Middle frontal gyrus (tissue), 1 donor: ENCODE measurements at regions not wholly inside any gene's neighbourhood (a gene's known extent, or its start where the extent isn't known, plus 50 kb on each side); places are given as distances from the start of the nearest gene placed in this dataset.
"Not testable (repeated sequence)": the region's sequence is repeated elsewhere in the genome, so short reads cannot be mapped to it uniquely, and the experiment has no call there.

Experiments used
- DNase-seq: peaks from one replicate; pipeline ENCODE4 v3.0.0-alpha.2; 2015; ENCODE audit warnings: low spot score; ENCODE audit errors: extremely low spot score

DNA sequence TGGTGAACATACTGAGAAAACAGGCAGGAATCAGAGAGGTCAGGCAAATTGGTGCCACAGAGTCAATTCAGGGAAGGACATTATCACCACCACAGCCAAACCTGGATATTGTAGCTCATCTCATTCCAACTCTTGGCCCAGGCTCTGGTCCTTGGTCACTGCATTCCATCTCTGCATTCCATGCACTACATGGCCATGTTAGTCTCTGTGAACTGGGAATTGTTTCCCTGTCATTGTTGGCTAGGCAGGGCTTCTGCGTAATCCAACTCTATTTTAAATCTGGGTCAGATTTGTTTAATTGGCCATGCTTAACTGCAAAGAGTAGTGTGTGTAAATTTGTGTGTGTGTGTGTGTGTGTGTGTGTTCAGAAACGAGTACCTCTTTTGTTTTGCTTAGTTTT lies 837.6 kb upstream of the ADAMTS5 start:
- DNase-seq: no peak

DNA sequence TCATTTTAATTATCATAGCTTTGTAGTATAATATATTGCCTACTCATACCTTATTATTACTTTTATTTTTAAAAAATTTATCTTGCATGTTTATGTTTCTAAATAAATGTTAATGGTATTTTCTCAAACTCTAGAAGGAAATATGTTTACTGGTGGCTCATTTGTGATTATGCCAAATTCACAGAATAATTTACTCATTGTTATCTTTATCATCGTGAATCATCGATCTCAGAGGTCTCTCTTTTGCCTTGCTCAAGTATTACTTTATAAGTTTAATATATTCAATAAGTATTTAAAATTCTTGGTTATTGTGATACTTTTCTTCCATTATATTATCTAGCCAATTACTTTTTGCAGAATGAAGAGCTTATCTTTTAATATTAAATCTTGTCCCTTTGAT lies 836.7 kb upstream of the ADAMTS5 start:
- no peak for DNase-seq

DNA sequence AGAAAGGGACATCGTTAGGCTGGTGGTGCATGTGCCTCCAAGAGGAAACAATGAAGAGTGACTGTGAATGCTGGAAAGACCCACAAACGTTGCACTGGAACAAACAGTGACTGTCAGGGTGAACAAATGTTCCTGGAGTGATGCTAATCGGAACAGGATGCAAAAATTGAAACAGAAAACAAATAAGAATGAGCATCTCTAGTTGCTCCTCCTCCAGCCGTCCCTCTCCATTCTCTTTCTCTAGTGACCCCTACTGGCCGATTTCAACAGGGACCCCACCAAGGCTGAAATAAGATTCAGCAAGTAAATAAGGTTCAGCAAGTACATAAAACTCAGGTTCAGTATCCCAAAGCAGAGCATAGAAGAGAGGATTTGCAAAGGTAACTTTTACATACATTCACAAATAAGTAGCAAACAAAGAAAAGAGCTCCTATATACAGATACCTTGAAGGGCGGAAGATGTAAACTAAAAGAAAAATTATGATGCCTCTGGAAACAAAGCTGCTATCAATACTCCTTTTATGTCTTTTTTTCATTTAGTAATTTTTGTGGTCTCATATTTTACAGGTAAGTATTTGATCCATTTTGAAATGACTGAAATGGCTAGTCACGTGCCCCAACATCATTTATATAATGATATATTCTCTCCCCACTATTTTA lies 836.1 kb upstream of the ADAMTS5 start:
- no peak for DNase-seq

DNA sequence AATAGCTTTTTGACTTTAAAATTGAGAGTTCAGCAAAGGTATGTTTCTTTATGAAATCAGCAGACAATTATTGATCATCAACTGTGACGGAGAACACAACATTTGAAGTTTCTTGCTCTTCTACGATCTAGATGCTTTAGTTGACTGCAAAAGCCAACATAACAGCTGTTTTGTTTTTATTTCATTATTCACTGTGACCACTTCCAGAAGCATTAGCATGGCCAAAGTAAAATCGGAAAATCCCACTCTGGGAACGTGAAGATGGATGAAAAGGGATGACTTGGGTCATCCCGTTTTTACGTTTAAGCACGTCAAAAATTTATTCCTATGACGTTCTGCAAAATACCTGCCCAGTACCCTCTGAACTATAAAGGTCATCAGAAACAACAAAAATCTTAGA lies 833.0 kb upstream of the ADAMTS5 start:
- DNase-seq: no peak

GRCh38 chr21:27796106-27796505 lies 829.2 kb upstream of the ADAMTS5 start:
- no peak for DNase-seq

DNA sequence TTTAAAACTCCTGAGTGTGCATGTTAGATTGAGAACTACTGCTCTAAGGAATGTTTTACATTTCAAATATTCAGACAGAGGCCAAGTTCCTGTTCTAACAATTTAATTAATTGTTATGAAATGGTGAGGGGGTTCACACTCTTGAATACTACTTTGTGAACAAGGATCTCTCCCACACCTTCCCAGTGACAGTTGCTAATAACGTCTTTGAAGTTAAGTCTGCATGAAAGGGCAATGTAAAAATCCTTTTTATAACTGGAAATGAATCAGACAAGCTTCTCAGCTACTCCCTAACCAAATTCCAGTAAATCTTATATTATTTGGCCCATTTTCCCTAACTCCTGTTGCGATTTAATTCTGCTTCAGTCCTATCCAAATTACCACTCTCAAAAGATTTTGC lies 828.5 kb upstream of the ADAMTS5 start:
- no peak for DNase-seq

- no peak for DNase-seq
Observed at GRCh38 chr21:27793901-27794300, 827.0 kb upstream of the ADAMTS5 start.

- DNase-seq: no peak
Observed at GRCh38 chr21:27787046-27787445, 820.2 kb upstream of the ADAMTS5 start.

DNA sequence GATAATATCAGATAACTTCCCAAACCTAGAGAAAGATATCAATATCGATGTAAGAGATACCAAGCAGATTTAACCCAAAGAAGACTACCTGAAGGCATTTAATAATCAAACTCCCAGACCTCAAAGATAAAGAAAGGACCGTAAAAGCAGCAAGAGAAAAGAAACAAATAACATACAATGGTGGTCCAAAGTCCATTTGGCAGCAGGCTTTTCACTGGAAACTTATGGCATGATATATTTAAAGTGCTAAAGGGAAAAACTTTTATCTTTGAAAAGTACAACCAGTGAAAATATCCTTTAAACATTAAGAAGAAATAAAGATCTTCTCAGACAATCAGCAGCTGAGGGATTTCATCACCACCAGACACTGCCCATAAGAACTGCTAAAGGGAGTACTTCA lies 812.7 kb upstream of the ADAMTS5 start:
- no peak for DNase-seq

GRCh38 chr21:27776925-27777553 lies 810.2 kb upstream of the ADAMTS5 start:
- DNase-seq: no peak

GRCh38 chr21:27772816-27773215 lies 805.9 kb upstream of the ADAMTS5 start:
- DNase-seq: no peak

DNA sequence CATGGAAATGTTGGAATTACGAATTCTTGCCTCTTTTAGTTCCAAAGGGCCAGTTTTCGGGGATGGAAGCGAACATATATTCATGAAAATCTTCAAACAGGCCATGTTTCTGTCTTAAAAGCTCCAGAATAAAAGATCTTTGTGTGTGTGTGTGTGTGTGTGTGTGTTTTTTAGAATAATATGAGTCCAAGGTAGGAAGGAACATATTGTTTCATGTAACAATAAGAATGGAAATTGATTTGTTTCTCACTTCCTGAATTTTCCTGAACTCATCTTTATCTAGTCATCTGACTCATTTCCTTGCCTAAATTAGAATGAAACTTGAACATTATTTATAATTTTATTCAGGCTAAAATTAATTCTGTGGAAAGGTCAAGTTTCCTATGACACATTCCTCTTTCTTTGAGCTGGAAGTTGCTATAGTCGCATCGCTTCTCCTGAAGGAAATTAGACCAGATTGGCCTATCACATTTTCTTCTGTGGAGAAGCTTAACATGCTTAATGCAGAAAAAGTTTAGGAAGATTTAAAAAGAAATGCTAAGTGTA lies 805.1 kb upstream of the ADAMTS5 start:
- DNase-seq: no peak

DNA sequence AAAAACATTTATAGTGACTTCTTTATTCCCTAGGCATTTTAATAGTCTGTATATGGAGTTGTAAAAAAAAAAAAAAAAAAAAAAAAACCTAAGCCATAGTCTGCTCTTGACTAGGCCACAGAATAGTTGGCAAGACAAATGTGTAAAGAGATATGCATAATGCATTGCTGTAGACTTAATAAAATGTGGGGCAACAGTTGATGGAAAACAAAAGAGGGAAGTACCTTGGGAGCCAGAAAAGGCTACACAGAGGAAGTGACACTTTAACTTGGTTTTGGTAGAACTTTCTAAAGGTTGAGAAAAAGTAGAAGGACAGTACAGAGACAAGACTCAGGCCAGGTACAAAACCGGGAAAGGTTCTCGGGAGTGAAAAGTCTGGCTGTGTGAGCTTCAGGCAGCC lies 802.9 kb upstream of the ADAMTS5 start:
- no peak for DNase-seq

- DNase-seq: not testable (repeated sequence)
Observed at GRCh38 chr21:27768046-27768637, 801.3 kb upstream of the ADAMTS5 start.

- DNase-seq: no peak
Observed at GRCh38 chr21:27764056-27764455, 797.2 kb upstream of the ADAMTS5 start.

DNA sequence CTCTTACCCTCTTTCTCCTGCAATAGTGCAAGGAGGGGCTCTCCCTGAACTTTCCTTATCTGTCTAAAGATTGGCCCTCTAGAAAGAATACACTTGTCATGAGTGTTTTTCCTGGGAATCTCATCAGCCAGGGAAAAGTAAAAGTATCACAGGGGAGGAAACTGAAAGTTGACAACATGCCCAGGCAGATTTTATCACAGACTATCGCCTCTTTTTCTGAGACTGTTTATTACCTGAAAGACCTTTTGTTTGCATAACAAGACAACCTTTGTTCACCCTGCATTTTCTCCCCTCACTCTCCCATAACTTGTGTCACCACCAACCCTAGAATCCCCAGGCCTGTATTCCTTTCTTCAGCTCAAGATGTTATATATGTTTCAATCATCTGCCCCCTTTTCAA lies 794.7 kb upstream of the ADAMTS5 start:
- no peak for DNase-seq

DNA sequence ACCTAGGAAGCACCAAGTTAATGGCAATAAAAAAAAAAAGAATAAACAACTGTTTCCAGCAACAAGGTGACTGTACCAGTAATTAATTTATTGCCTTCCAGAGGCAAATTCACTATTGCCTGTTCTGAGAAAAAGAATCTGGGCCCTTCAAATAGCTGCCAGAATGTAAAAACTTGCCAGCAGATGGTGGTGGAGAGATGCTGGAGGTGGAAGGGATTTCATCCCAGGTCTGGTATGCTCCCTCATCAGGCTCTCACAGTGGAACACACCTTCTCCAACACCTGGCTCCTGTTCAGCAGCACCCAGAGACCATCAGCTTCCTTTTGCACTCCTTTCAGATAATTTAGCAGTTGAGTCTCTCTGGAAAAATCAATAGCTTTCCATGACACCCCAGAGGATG lies 792.9 kb upstream of the ADAMTS5 start:
- DNase-seq: no peak

DNA sequence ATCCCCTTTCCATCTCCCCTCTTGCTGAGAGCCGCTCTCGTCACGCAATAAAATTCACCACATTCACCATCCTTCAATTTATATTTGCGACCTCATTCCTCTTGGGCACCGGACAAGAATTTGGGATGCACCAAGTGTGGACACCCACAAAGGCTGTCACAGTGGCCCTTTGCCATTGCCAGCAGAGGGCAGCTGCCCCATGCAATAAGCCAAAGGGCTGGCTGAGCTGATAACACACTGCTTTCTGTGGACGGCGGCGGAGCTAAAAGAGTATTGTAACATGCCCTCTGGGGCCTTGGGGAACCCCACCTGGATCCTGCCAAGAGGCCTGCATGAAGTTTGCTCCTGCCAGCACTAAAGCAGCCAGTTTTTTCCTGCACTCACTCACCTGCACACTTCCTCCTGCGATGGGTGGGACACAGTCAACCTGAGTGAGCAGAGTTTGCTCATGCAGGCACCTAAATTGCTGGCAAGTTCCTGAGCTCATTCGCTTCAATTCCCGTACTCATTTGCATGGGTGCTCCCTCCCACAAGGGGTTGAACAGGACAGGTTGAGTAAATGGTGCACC lies 792.3 kb upstream of the ADAMTS5 start:
- no peak for DNase-seq

- DNase-seq: no peak
Observed at GRCh38 chr21:27756191-27756590, 789.3 kb upstream of the ADAMTS5 start.

DNA sequence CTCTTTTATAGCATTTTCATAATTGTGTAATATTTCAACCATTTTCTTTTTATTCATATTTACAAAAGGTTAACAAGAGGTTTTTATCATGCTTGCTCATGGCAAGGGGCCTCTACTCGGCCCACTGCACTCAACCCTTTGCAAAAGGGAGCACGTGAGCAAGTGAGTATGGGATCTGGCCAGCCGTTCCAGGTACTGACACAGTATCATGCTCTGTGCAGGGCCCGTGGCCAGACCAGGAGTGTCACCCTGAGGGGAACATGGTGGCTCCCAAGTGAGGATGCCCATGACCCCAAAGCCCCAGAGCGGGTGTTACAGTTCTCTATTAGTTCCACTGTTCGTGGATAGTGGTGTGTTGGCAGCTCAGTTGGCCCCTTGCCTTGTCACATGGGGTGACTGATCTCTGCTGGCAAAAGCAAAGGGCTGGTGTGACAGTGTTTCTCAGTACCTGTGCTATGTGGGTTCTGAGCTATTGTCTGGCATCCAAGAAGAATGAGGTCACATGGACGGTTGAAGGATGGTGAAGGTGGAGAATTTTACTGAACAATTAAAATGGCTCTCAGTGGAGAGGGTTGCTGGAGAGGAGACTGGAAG lies 777.2 kb upstream of the ADAMTS5 start:
- no peak for DNase-seq

GRCh38 chr21:27741736-27742135 lies 774.8 kb upstream of the ADAMTS5 start:
- no peak for DNase-seq

DNA sequence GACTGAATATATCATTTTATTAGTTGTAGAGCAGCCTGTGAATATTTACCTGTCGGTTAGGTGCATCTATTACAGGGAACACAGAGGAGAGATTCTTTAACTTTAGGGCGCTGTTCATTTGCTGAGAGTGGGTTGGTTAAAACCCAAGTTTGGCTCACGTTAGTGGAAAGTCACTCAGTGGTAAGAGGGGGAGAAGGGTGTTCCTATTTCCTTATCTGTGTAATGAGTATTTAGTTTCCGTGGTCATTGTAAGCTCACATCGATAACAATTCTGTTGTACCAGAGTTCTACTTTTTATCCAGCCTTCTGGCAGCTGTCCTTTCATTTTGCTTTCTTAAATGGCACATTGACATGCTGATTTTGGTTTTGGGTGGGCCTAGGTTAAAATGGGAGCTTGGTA lies 773.2 kb upstream of the ADAMTS5 start:
- no peak for DNase-seq
